Natural killer cell treated with Interleukin-12 subunit alpha and Interleukin-12 subunit beta and Interleukin-15 and Interleukin-18, amount 100 ng/mL, for 72 hours (primary cell): ENCODE measurements at regions not wholly inside any gene's neighbourhood (a gene's known extent, or its start where the extent isn't known, plus 50 kb on each side); places are given as distances from the start of the nearest gene placed in this dataset.

Experiments
- ATAC-seq, 2 donors: fragments of 150-1000 bp; cut with Tn5 transposase in 1 of 2; sonication (Bioruptor Pico), chemical (Tn5 transposase) in 1 of 2; 2 replicates each; pipeline ENCODE4 v1.10.0; 2021
- DNase-seq: peaks from one replicate; pipeline ENCODE4 v3.0.0; 2022; ENCODE audit warnings: low spot score
- H3K27ac Mint-ChIP-seq, 2 donors: 1 replicate in 1 of 2; 2 replicates in 1 of 2; pipeline ENCODE4 v1.8.0; 2022; ENCODE audit warnings: mixed read lengths in 2 of 2, mild to moderate bottlenecking in 1 of 2, moderate library complexity in 1 of 2
- H3K27me3 Mint-ChIP-seq, 2 donors: 1 replicate in 1 of 2; 2 replicates in 1 of 2; pipeline ENCODE4 v1.8.0; 2022; ENCODE audit warnings: mixed read lengths in 2 of 2
- H3K36me3 Mint-ChIP-seq: one replicate; pipeline ENCODE4 v1.8.0; 2022; ENCODE audit warnings: mixed read lengths
- H3K4me1 Mint-ChIP-seq, 2 donors: 1 replicate in 1 of 2; 2 replicates in 1 of 2; pipeline ENCODE4 v1.8.0; 2022; ENCODE audit warnings: low read depth in 2 of 2, mixed read lengths in 2 of 2, mild to moderate bottlenecking in 1 of 2
- H3K4me3 Mint-ChIP-seq: one replicate; pipeline ENCODE4 v1.8.0; 2022; ENCODE audit warnings: mixed read lengths
- H3K9me3 Mint-ChIP-seq: 2 replicates; pipeline ENCODE4 v1.8.0; 2022; ENCODE audit warnings: mixed read lengths

DNA sequence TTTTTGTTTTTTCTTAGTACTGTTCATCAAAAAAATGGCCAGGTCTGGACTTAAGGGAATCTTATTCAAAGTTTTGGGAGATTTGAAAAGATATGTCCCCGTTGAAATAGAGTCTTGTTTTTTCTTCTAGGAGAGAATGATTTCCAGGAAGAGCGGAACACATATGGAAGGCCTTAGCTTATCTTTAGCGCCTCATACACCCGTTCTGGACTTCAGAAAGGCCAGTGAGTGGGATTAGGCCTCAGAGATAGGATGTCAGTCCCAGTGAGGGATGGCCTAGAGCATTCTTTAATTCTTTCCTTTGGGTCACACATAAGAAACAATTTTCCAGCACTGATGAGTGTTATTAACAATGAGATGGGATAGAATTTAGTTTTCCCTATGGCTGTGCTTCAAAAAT is 54.5 kb upstream of the HAND2 start:
- Mint-ChIP-seq H3K27ac (no peak overlapping the region), H3K9me3 (no peaks in the 10 kb centered on the region), H3K4me3 (no peak overlapping the region), H3K36me3 (no peaks in the 10 kb centered on the region), H3K27me3 (peaks cover 0 to 20% of the 10 kb centered on the region in 2 donors), H3K4me1 (no peaks in the 10 kb centered on the region)
- DNase-seq (no peak), ATAC-seq (no peak)
